A549 (cell line): ENCODE measurements at regions not wholly inside any gene's neighbourhood (a gene's known extent, or its start where the extent isn't known, plus 50 kb on each side); places are given as distances from the start of the nearest gene placed in this dataset.
"Not testable (repeated sequence)": the region's sequence is repeated elsewhere in the genome, so short reads cannot be mapped to it uniquely, and the experiment has no call there.

Experiments used
- EP300 ChIP-seq, 2 experiments: fragments of >200 bp; sonication (Bioruptor Twin); formaldehyde crosslinking; IDR thresholded peaks; 2 replicates in 1 of 2; 3 replicates in 1 of 2; pipeline ENCODE4 v1.6.1; 2016 to 2017
- HDAC2 ChIP-seq: fragments of 200-600 bp; sonication (generic); IDR thresholded peaks from 2 replicates; pipeline ENCODE4 v1.6.1; 2016
- JUN ChIP-seq, 2 experiments: fragments of >200 bp; sonication (Bioruptor Twin); formaldehyde crosslinking; IDR thresholded peaks; 2 replicates in 1 of 2; 3 replicates in 1 of 2; pipeline ENCODE4 v1.6.1; 2016 to 2017
- SMC3 ChIP-seq: fragments of >200 bp; sonication (Bioruptor Twin); formaldehyde crosslinking; IDR thresholded peaks from 3 replicates; pipeline ENCODE4 v1.6.1; 2018; ENCODE audit warnings: inconsistent platforms
- TF ChIP-seq, protein P1 (sequence below): fragments of >200 bp; sonication (Bioruptor Twin); formaldehyde crosslinking; IDR thresholded peaks from 3 replicates; pipeline ENCODE4 v1.5.1; 2016
- TF ChIP-seq, protein P2 (sequence below): IDR thresholded peaks from 2 replicates; pipeline ENCODE4 v1.6.1; 2012
- TF ChIP-seq, protein P3 (sequence below): fragments of 450-650 bp; IDR thresholded peaks from 2 replicates; pipeline ENCODE4 v1.6.1; 2014; ENCODE audit warnings: antibody characterized with exemption
- TF ChIP-seq, protein P4 (sequence below): fragments of 200-600 bp; sonication (generic); IDR thresholded peaks from 2 replicates; pipeline ENCODE4 v1.6.1; 2016; ENCODE audit warnings: antibody characterized with exemption, mild to moderate bottlenecking, moderate library complexity

DNA sequence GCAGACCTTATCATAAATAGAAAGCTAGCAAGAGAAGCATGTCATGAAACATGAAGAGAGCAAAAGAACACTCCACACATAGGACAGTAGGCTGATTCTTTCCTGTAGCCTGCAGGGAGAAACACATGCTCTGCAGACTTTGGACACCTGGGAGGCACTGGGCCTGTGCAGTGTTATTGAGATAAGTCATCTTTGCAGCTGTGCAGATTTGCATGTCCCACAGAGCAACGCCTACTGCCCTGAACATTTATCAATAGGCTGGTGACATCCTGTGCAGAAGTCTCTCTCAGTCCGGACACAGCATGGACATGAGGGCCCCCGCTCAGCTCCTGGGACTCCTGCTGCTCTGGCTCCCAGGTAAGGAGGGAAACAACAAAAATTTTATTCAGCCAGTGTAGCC is 1277.1 kb downstream of the RPIA start:
- TF ChIP-seq, protein P1, sequence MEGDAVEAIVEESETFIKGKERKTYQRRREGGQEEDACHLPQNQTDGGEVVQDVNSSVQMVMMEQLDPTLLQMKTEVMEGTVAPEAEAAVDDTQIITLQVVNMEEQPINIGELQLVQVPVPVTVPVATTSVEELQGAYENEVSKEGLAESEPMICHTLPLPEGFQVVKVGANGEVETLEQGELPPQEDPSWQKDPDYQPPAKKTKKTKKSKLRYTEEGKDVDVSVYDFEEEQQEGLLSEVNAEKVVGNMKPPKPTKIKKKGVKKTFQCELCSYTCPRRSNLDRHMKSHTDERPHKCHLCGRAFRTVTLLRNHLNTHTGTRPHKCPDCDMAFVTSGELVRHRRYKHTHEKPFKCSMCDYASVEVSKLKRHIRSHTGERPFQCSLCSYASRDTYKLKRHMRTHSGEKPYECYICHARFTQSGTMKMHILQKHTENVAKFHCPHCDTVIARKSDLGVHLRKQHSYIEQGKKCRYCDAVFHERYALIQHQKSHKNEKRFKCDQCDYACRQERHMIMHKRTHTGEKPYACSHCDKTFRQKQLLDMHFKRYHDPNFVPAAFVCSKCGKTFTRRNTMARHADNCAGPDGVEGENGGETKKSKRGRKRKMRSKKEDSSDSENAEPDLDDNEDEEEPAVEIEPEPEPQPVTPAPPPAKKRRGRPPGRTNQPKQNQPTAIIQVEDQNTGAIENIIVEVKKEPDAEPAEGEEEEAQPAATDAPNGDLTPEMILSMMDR = not testable (repeated sequence)
- TF ChIP-seq SMC3; EP300 (IDR thresholded peaks at IDR 0.05); HDAC2; JUN (IDR thresholded peaks at IDR 0.05): not testable (repeated sequence)
- TF ChIP-seq, protein P2, sequence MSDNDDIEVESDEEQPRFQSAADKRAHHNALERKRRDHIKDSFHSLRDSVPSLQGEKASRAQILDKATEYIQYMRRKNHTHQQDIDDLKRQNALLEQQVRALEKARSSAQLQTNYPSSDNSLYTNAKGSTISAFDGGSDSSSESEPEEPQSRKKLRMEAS = not testable (repeated sequence)
- TF ChIP-seq, protein P3, sequence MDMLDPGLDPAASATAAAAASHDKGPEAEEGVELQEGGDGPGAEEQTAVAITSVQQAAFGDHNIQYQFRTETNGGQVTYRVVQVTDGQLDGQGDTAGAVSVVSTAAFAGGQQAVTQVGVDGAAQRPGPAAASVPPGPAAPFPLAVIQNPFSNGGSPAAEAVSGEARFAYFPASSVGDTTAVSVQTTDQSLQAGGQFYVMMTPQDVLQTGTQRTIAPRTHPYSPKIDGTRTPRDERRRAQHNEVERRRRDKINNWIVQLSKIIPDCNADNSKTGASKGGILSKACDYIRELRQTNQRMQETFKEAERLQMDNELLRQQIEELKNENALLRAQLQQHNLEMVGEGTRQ = not testable (repeated sequence)
- TF ChIP-seq, protein P4, sequence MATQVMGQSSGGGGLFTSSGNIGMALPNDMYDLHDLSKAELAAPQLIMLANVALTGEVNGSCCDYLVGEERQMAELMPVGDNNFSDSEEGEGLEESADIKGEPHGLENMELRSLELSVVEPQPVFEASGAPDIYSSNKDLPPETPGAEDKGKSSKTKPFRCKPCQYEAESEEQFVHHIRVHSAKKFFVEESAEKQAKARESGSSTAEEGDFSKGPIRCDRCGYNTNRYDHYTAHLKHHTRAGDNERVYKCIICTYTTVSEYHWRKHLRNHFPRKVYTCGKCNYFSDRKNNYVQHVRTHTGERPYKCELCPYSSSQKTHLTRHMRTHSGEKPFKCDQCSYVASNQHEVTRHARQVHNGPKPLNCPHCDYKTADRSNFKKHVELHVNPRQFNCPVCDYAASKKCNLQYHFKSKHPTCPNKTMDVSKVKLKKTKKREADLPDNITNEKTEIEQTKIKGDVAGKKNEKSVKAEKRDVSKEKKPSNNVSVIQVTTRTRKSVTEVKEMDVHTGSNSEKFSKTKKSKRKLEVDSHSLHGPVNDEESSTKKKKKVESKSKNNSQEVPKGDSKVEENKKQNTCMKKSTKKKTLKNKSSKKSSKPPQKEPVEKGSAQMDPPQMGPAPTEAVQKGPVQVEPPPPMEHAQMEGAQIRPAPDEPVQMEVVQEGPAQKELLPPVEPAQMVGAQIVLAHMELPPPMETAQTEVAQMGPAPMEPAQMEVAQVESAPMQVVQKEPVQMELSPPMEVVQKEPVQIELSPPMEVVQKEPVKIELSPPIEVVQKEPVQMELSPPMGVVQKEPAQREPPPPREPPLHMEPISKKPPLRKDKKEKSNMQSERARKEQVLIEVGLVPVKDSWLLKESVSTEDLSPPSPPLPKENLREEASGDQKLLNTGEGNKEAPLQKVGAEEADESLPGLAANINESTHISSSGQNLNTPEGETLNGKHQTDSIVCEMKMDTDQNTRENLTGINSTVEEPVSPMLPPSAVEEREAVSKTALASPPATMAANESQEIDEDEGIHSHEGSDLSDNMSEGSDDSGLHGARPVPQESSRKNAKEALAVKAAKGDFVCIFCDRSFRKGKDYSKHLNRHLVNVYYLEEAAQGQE = not testable (repeated sequence)
